ENCODE measurements at regions not wholly inside any gene's neighbourhood (a gene's known extent, or its start where the extent isn't known, plus 50 kb on each side); places are given as distances from the start of the nearest gene placed in this dataset.

- peaks cover 28 to 34% of the 10 kb centered on the region in 2 donors for H3K4me1 ChIP-seq (ENCODE audit: control insufficient read depth in 1 of 2, insufficient read depth in 2 of 2, low read length in 2 of 2)
- no peak overlapping the region for H3K4me3 ChIP-seq (replicated peaks in 1 of 3; ENCODE audit: low read depth in 2 of 3, low read length in 3 of 3)
- H3K9me3 ChIP-seq (replicated peaks in 1 of 2; ENCODE audit: control insufficient read depth in 1 of 2, insufficient read depth in 1 of 2, low read length in 2 of 2): no peaks in the 10 kb centered on the region
- peaks cover 0 to 2% of the 10 kb centered on the region in 2 donors for H3K36me3 Mint-ChIP-seq
- H3K27ac Mint-ChIP-seq: no peak overlapping the region
- no peaks in the 10 kb centered on the region for H3K9me3 Mint-ChIP-seq
- H2AFZ ChIP-seq (ENCODE audit: insufficient read depth, low read depth, low read length, poor library complexity, severe bottlenecking): no peak overlapping the region
- H3K79me2 ChIP-seq (ENCODE audit: insufficient read depth, low read length): no peaks in the 10 kb centered on the region
- no peak overlapping the region for H3K4me2 ChIP-seq (replicated peaks; ENCODE audit: extremely low read depth, low read length, poor library complexity, severe bottlenecking)
- H3K4me1 Mint-ChIP-seq: peaks cover 34% of the 10 kb centered on the region
- H3K27me3 ChIP-seq (ENCODE audit: control insufficient read depth in 2 of 2, insufficient read depth in 2 of 2, low read length in 2 of 2): no peaks in the 10 kb centered on the region
- H3K27me3 Mint-ChIP-seq (ENCODE audit: low read depth in 3 of 3): no peaks in the 10 kb centered on the region
- no peak overlapping the region for H3K9ac ChIP-seq (ENCODE audit: insufficient read depth, low read length, poor library complexity, severe bottlenecking)
- H3K4me3 Mint-ChIP-seq: no peak overlapping the region
- no peaks in the 10 kb centered on the region for H3K36me3 ChIP-seq (replicated peaks in 1 of 2; ENCODE audit: control insufficient read depth in 1 of 2, insufficient read depth in 2 of 2, low read length in 2 of 2)
- H3K27ac ChIP-seq (ENCODE audit: low read depth in 1 of 2, low read length in 2 of 2): no peak overlapping the region
- no peak for TF ChIP-seq CTCF (IDR thresholded peaks at IDR 0.05)
- H4K20me1 ChIP-seq (ENCODE audit: insufficient read depth, low read length): no peaks in the 10 kb centered on the region
- no peak for DNase-seq
- intact Hi-C loops (cut with micrococcal nuclease): no loop called here
- 89% methylated on average over 1 of the region's 3 CpGs for WGBS (ENCODE audit: insufficient coverage)
Observed at GRCh38 chr5:54658010-54658409, 140.5 kb downstream of the SNX18 start.

- H3K27ac Mint-ChIP-seq: no peak overlapping the region
- peaks cover 0 to 2% of the 10 kb centered on the region in 2 donors for H3K36me3 Mint-ChIP-seq
- Histone ChIP-seq H3K9ac (ENCODE audit: insufficient read depth, low read length, poor library complexity, severe bottlenecking) (no peak overlapping the region), H3K4me2 (replicated peaks; ENCODE audit: extremely low read depth, low read length, poor library complexity, severe bottlenecking) (no peak overlapping the region), H3K27me3 (ENCODE audit: control insufficient read depth in 2 of 2, insufficient read depth in 2 of 2, low read length in 2 of 2) (no peaks in the 10 kb centered on the region), H3K9me3 (replicated peaks in 1 of 2; ENCODE audit: control insufficient read depth in 1 of 2, insufficient read depth in 1 of 2, low read length in 2 of 2) (no peaks in the 10 kb centered on the region), H3K4me3 (replicated peaks in 1 of 3; ENCODE audit: low read depth in 2 of 3, low read length in 3 of 3) (no peak overlapping the region), H3K36me3 (replicated peaks in 1 of 2; ENCODE audit: control insufficient read depth in 1 of 2, insufficient read depth in 2 of 2, low read length in 2 of 2) (no peaks in the 10 kb centered on the region), H3K79me2 (ENCODE audit: insufficient read depth, low read length) (no peaks in the 10 kb centered on the region), H2AFZ (ENCODE audit: insufficient read depth, low read depth, low read length, poor library complexity, severe bottlenecking) (no peak overlapping the region), H3K27ac (ENCODE audit: low read depth in 1 of 2, low read length in 2 of 2) (no peak overlapping the region), H3K4me1 (ENCODE audit: control insufficient read depth in 1 of 2, insufficient read depth in 2 of 2, low read length in 2 of 2) (peaks cover 34 to 45% of the 10 kb centered on the region in 2 donors), H4K20me1 (ENCODE audit: insufficient read depth, low read length) (no peaks in the 10 kb centered on the region)
- WGBS (ENCODE audit: insufficient coverage): no CpG with 5 or more reads among the region's 2 CpGs
- no peak for DNase-seq
- H3K27me3 Mint-ChIP-seq (ENCODE audit: low read depth in 3 of 3): no peaks in the 10 kb centered on the region
- no peaks in the 10 kb centered on the region for H3K9me3 Mint-ChIP-seq
- no peak for TF ChIP-seq CTCF (IDR thresholded peaks at IDR 0.05)
- H3K4me1 Mint-ChIP-seq: peaks cover 40% of the 10 kb centered on the region
- no peak overlapping the region for H3K4me3 Mint-ChIP-seq
- intact Hi-C loops (cut with micrococcal nuclease): no loop called here
Observed at GRCh38 chr5:54656261-54656728, 138.7 kb downstream of the SNX18 start.
